Fibroblast of the aortic adventitia (primary cell): ENCODE measurements at regions not wholly inside any gene's neighbourhood (a gene's known extent, or its start where the extent isn't known, plus 50 kb on each side); places are given as distances from the start of the nearest gene placed in this dataset.
A peak's percentile ranks its signal among the peaks of the same experiment; 100 is the strongest.

Experiments
- DNase-seq: peaks from one replicate; pipeline ENCODE4 v3.0.0-alpha.2; 2010; ENCODE audit warnings: low read depth
- H3K4me3 ChIP-seq: 2 replicates; pipeline ENCODE4 v1.5.1; 2011; ENCODE audit warnings: low read depth, mild to moderate bottlenecking, control low read depth, low read length, moderate library complexity
- CTCF ChIP-seq: IDR thresholded peaks from 2 replicates; pipeline ENCODE4 v1.5.1; 2011; ENCODE audit warnings: mild to moderate bottlenecking, low read length, control low read depth, inconsistent platforms; ENCODE audit not compliant: insufficient read depth

DNA sequence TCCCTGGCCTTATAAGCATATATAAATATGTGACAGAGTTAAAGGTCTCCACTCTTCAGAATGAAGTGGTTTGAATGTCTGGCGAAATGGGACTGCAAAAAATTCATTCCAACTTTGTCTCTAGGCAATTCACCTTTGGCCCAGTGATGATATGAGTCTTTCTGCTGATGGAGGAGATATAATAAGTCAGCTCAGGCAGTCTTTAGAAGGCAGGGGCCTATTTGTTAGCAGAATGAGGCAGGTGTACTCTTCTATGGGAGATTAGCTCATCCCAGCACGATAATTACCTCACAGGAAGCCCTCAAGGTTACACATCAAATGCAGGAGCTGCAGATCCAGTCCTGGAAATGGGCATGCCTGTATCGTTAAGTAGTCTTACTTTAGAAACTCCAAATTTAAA is 300.5 kb downstream of the NR2F1-AS1 start:
- no peak for TF ChIP-seq CTCF
- DNase-seq: no peak
- H3K4me3 ChIP-seq: no peak overlapping the region

DNA sequence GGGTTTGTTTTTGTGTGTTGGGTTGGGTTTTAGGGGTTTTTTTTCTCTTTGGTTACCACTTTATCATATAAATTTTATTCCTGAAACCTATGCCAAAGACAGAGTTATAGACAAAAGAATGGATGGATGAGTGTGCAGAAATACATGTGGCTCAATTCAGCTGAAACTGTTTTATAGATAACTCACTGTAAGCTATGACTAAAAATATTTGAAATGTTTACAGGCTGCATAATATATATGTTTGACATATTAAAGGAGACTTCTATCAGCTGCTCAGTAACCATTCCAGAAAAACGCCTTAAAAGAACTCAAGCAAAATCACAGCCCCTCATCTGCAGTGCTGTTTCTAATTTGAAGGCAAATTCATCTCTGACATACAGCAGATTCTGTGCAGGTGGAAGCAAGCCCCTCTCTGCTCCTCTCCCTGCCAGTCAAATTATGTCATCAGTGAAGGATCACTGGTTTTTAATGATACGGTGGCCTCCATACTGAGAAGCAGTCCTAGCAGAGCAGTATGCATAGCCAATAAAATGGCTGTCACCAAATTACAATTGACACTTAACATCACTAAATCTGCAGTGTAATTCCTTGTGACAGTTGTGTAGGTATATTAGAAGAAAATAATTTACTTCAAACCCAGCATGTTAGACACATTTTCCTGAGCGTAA is 301.6 kb downstream of the NR2F1-AS1 start:
- DNase-seq: peak; percentile 26
- H3K4me3 ChIP-seq: no peak overlapping the region
- no peak for TF ChIP-seq CTCF

- DNase-seq: no peak
- H3K4me3 ChIP-seq: no peak overlapping the region
- no peak for TF ChIP-seq CTCF
Measured at GRCh38 chr5:93278896-93279295, 302.1 kb downstream of the NR2F1-AS1 start.

GRCh38 chr5:93277051-93277450 is 304.0 kb downstream of the NR2F1-AS1 start:
- TF ChIP-seq CTCF: no peak
- DNase-seq: peak; percentile 26

GRCh38 chr5:93275376-93275775 is 305.6 kb downstream of the NR2F1-AS1 start:
- DNase-seq: no peak
- TF ChIP-seq CTCF: no peak
- no peak overlapping the region for H3K4me3 ChIP-seq

More at GRCh38 chr5:93277051-93277450, 304.0 kb downstream of the NR2F1-AS1 start:
- H3K4me3 ChIP-seq: no peak overlapping the region

GRCh38 chr5:93274291-93274690 is 306.7 kb downstream of the NR2F1-AS1 start:
- TF ChIP-seq CTCF: no peak
- DNase-seq: peak; percentile 60
- H3K4me3 ChIP-seq: no peak overlapping the region

DNA sequence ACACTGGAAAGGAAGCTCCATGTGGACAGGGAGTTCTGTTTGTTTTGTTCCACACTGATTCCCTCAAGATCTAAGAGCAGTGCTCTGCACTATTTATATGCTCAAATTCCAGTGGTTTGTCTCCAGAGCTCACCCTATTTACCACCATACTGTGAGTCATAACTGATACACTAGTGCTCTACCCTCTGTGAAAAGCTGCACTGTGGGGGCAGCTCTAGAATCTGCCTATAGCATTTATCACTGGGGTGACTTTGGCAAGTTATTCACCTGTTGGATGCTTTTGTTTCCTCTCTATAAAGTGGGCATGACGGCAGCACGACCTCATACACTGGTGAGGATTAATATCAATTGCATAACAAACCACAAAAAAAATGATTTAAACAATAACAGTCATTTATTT is 307.8 kb downstream of the NR2F1-AS1 start:
- peak; percentile 47 for DNase-seq
- no peak for TF ChIP-seq CTCF
- no peak overlapping the region for H3K4me3 ChIP-seq
